ENCODE measurements at regions not wholly inside any gene's neighbourhood (a gene's known extent, or its start where the extent isn't known, plus 50 kb on each side); places are given as distances from the start of the nearest gene placed in this dataset.

GRCh38 chr5:54661111-54661510 lies 143.6 kb downstream of the SNX18 start:
- no peak for TF ChIP-seq CTCF (IDR thresholded peaks at IDR 0.05)
- no CpG with 5 or more reads among the region's 6 CpGs for WGBS (ENCODE audit: insufficient coverage)

GRCh38 chr5:54659700-54660131 lies 142.2 kb downstream of the SNX18 start:
- Mint-ChIP-seq H3K27me3 (ENCODE audit: low read depth in 3 of 3) (no peaks in the 10 kb centered on the region), H3K9me3 (no peaks in the 10 kb centered on the region), H3K27ac (no peak overlapping the region), H3K36me3 (peaks cover 0 to 2% of the 10 kb centered on the region in 2 donors), H3K4me3 (no peak overlapping the region), H3K4me1 (peaks cover 31% of the 10 kb centered on the region)
- H3K79me2 ChIP-seq (ENCODE audit: insufficient read depth, low read length) = no peaks in the 10 kb centered on the region
- H3K36me3 ChIP-seq (replicated peaks in 1 of 2; ENCODE audit: control insufficient read depth in 1 of 2, insufficient read depth in 2 of 2, low read length in 2 of 2) = no peaks in the 10 kb centered on the region
- H3K27ac ChIP-seq (ENCODE audit: low read depth in 1 of 2, low read length in 2 of 2) = no peak overlapping the region
- intact Hi-C loops (cut with micrococcal nuclease) = no loop called here
- H4K20me1 ChIP-seq (ENCODE audit: insufficient read depth, low read length) = no peaks in the 10 kb centered on the region
- no peaks in the 10 kb centered on the region for H3K9me3 ChIP-seq (replicated peaks in 1 of 2; ENCODE audit: control insufficient read depth in 1 of 2, insufficient read depth in 1 of 2, low read length in 2 of 2)
- no peak for DNase-seq
- H3K27me3 ChIP-seq (ENCODE audit: control insufficient read depth in 2 of 2, insufficient read depth in 2 of 2, low read length in 2 of 2) = no peaks in the 10 kb centered on the region
- peaks cover 23 to 31% of the 10 kb centered on the region in 2 donors for H3K4me1 ChIP-seq (ENCODE audit: control insufficient read depth in 1 of 2, insufficient read depth in 2 of 2, low read length in 2 of 2)
- no peak overlapping the region for H2AFZ ChIP-seq (ENCODE audit: insufficient read depth, low read depth, low read length, poor library complexity, severe bottlenecking)
- 100% methylated on average over 4 of the region's 5 CpGs for WGBS (ENCODE audit: insufficient coverage)
- TF ChIP-seq CTCF (IDR thresholded peaks at IDR 0.05) = no peak
- H3K9ac ChIP-seq (ENCODE audit: insufficient read depth, low read length, poor library complexity, severe bottlenecking) = no peak overlapping the region
- no peak overlapping the region for H3K4me2 ChIP-seq (replicated peaks; ENCODE audit: extremely low read depth, low read length, poor library complexity, severe bottlenecking)
- H3K4me3 ChIP-seq (replicated peaks in 1 of 3; ENCODE audit: low read depth in 2 of 3, low read length in 3 of 3) = no peak overlapping the region

More at GRCh38 chr5:54661111-54661510, 143.6 kb downstream of the SNX18 start:
- Histone ChIP-seq H3K36me3 (replicated peaks in 1 of 2; ENCODE audit: control insufficient read depth in 1 of 2, insufficient read depth in 2 of 2, low read length in 2 of 2) (no peaks in the 10 kb centered on the region), H2AFZ (ENCODE audit: insufficient read depth, low read depth, low read length, poor library complexity, severe bottlenecking) (no peak overlapping the region), H3K4me3 (replicated peaks in 1 of 3; ENCODE audit: low read depth in 2 of 3, low read length in 3 of 3) (no peak overlapping the region), H3K27ac (ENCODE audit: low read depth in 1 of 2, low read length in 2 of 2) (no peak overlapping the region), H3K79me2 (ENCODE audit: insufficient read depth, low read length) (no peaks in the 10 kb centered on the region), H3K4me2 (replicated peaks; ENCODE audit: extremely low read depth, low read length, poor library complexity, severe bottlenecking) (no peak overlapping the region), H3K27me3 (ENCODE audit: control insufficient read depth in 2 of 2, insufficient read depth in 2 of 2, low read length in 2 of 2) (no peaks in the 10 kb centered on the region), H3K9me3 (replicated peaks in 1 of 2; ENCODE audit: control insufficient read depth in 1 of 2, insufficient read depth in 1 of 2, low read length in 2 of 2) (no peaks in the 10 kb centered on the region), H3K4me1 (ENCODE audit: control insufficient read depth in 1 of 2, insufficient read depth in 2 of 2, low read length in 2 of 2) (peaks cover 14 to 17% of the 10 kb centered on the region in 2 donors), H4K20me1 (ENCODE audit: insufficient read depth, low read length) (no peaks in the 10 kb centered on the region), H3K9ac (ENCODE audit: insufficient read depth, low read length, poor library complexity, severe bottlenecking) (no peak overlapping the region)
- no peaks in the 10 kb centered on the region for H3K9me3 Mint-ChIP-seq
- intact Hi-C loops (cut with micrococcal nuclease) = no loop called here
- no peaks in the 10 kb centered on the region for H3K36me3 Mint-ChIP-seq
- H3K4me1 Mint-ChIP-seq = peaks cover 18% of the 10 kb centered on the region
- no peak for DNase-seq
- no peak overlapping the region for H3K4me3 Mint-ChIP-seq
- no peak overlapping the region for H3K27ac Mint-ChIP-seq
- no peaks in the 10 kb centered on the region for H3K27me3 Mint-ChIP-seq (ENCODE audit: low read depth in 3 of 3)
